Epithelial cell of prostate (primary cell): ENCODE measurements at regions not wholly inside any gene's neighbourhood (a gene's known extent, or its start where the extent isn't known, plus 50 kb on each side); places are given as distances from the start of the nearest gene placed in this dataset.

Experiments
- DNase-seq: peaks from one replicate; pipeline ENCODE4 v3.0.0-alpha.2; 2011; ENCODE audit warnings: low read depth, low spot score
- H3K27ac ChIP-seq: fragments of 450-650 bp; 2 replicates; pipeline ENCODE4 v1.5.1; 2017; ENCODE audit warnings: mild to moderate bottlenecking

DNA sequence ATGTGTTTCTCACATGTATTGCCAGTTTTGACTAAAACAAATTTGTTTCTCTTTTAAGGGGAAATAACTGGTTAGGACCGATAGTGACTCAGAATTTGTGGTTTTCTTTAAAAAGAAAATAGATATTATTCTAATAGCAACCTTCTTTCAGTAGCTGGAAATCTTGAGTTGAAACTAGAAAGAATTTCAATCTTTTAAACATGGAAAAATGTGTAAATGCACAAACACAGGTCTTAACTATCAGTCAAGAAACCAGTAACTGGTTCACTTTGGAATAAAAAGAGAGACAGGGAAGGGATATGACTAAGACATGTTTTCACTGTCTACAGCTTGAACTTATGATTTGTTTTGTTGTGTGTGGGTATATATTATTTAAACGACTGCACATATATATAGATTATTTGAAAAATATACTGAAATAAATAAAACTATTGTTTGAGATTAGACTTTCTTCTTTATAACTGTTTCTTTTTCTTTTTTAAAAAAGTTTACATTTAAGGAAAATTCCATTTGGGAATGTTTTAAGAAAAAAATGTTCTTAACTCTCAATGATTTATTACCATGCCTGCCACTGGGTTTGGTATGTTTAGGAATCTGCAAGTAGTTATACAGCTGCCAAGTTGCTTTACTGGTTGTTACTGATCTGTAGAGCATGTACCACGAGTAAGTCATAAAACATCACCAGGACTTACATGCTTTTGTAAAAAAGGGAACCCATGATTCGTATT, 753.3 kb upstream of the MARCKS start:
- H3K27ac ChIP-seq, result peak overlapping the region; percentile 29
- DNase-seq, result peak; percentile 22

DNA sequence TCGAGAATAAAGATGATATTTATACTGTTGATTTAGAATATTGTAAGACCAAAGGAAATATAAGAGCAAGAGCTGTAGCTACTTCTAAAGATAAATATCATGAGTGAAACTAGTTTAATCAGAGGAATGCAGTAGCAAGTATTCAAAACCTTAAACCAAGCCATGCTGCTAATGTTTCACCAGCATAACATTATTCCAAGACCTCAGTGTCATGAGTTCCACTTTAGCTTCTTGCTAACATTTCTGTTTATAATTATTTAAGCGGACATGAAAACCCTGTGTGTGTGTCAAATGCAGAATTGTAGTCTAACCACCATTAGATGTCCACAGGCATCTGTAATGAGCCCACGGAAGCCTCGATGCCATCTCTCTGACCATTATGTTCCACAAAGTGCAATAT, 752.6 kb upstream of the MARCKS start:
- no peak overlapping the region for H3K27ac ChIP-seq
- DNase-seq, result no peak

- H3K27ac ChIP-seq, result no peak overlapping the region
- no peak for DNase-seq
These were observed 752.2 kb upstream of the MARCKS start for GRCh38 chr6:113104951-113105350.

DNA sequence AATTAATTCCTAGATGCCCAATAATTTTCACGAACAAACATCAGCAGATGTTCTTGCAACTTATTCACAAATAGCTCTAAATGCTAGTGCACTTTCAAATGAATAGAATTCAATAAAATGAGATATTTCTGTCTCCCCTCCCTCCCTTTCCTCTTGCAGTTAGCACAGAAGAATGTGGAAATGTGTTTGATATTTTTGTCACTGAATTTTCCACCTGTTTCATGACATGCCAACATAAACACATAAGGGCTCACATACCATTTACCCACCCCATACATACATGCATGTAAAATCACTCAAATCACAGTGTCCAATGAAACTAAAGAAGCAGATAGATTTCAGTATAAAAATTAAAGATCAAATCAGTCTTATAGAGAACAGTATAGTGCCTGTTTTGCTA, 746.9 kb upstream of the MARCKS start:
- H3K27ac ChIP-seq, result no peak overlapping the region
- no peak for DNase-seq

DNA sequence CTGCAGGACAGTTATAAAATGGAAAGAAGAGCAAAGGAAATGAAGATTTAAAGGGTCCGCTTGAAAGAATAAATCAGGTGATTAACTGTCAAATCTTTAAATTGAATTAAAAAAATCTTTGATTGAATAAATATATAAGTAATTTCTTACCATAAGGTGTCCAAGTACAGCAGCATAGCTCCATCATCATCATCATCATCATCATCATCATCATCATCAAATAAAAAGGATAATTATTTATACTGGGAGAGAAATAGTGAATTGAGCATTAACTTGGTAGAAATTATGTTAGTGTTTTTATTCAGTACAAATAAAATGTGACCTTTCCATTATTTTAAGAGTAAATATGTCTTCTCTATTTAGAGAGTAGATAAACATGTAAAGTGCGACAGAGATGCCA, 745.6 kb upstream of the MARCKS start:
- DNase-seq, result no peak
- no peak overlapping the region for H3K27ac ChIP-seq

GRCh38 chr6:113112086-113112485, 745.1 kb upstream of the MARCKS start:
- DNase-seq, result no peak
- no peak overlapping the region for H3K27ac ChIP-seq

DNA sequence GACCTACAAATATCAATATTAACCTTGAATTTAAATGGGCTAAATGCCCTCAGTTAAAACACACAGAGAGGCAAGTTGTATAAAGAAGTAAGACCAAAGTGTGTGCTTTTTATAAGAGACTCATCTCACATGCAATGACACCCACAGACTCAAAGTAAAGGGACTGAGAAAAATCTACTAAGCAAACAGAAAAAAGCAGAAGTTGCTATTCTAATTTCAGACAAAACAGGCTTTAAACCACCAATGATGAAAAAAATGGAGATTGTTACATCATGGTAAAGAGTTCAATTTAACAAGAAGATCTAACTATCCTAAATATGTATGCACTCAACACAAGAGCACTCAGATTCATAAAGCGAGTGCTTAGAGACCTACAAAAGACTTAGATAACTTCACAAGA, 741.9 kb upstream of the MARCKS start:
- H3K27ac ChIP-seq, result no peak overlapping the region
- DNase-seq, result no peak

DNA sequence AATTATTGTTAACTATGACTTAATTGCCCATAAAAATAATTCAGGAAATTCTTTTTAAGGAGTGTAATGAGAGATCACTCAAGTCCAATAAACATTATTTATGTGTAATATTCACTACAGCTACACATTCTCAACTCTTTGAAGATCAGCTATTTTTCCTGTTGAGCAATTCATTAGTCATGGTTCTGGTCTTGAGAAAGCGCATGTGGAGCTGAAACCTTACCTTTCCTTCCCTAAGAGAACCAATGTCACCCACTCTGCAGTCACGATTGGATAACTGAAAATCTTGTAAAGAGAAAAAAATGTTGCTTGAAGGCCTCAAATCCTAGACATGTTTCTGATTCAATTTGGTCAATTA, 736.9 kb upstream of the MARCKS start:
- H3K27ac ChIP-seq, result peak overlapping the region; percentile 77
- DNase-seq, result peak; percentile 93

- peak; percentile 94 for DNase-seq
- H3K27ac ChIP-seq, result peak overlapping the region; percentile 77
These were observed 736.4 kb upstream of the MARCKS start for GRCh38 chr6:113120582-113121285.

GRCh38 chr6:113121571-113121970, 735.6 kb upstream of the MARCKS start:
- H3K27ac ChIP-seq, result peak overlapping the region; percentile 77

DNA sequence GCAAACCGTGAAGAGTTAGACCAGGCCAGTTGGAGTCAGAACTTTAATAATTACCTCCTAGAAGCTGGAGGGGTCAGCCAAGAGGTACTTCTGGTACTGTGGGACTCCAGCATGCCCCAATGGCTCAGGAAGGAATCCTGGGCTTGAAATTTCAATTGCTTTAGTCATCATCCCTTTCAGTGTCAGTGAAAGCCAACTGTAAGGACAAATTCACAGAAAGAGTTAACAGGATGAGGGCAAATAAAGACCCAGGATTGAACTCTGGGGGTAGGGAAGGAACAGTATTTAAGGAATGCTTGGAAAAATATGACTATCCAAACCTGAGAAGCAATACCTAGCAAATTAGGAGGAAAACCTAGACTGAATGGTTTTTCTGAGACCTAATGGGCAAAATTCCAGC, 735.1 kb upstream of the MARCKS start:
- peak overlapping the region; percentile 77 for H3K27ac ChIP-seq
- DNase-seq, result peak; percentile 66

More at GRCh38 chr6:113121571-113121970, 735.6 kb upstream of the MARCKS start:
- DNase-seq, result no peak

DNA sequence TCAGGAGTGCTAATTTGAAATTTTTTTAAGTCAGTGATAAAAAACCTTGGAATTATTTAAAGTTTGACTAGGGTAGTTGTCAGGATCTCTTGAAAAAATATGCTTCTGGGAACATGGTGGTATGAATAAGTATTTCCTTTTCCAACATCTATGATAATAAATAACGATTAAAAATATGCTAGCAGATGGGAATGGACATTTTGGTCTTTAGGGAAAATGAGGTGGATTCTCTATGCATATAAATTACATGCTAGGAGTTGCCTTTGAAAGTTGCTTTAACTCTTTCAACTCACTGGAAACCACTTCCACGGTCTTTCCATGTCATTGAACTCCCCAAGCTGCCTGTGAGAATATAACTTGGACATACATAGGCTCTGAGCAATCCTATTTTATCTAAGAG, 731.5 kb upstream of the MARCKS start:
- DNase-seq, result no peak
- no peak overlapping the region for H3K27ac ChIP-seq

GRCh38 chr6:113127786-113128419, 729.2 kb upstream of the MARCKS start:
- H3K27ac ChIP-seq, result no peak overlapping the region
- DNase-seq, result no peak

DNA sequence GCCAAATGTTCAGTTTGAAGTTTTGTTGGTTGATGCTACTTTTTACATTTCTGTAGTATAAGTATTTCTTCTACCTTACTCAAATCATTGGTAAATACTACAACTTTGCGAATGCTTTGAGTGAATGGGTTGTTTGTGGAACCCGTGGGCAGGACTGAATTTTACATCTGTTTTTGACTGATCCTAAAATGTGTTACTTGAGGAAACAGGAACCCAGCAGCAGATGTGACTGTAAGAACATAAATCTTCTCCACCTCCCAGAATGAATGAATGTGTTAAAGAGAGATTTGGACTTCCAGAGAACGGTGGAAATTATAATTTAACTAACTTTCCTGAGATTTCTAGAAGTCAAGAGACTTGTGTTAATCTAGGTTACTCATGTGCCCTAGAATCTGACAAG, 728.5 kb upstream of the MARCKS start:
- H3K27ac ChIP-seq, result no peak overlapping the region
- no peak for DNase-seq

GRCh38 chr6:113129991-113130390, 727.2 kb upstream of the MARCKS start:
- DNase-seq, result no peak
- no peak overlapping the region for H3K27ac ChIP-seq

- no peak overlapping the region for H3K27ac ChIP-seq
- DNase-seq, result no peak
These were observed 719.7 kb upstream of the MARCKS start for GRCh38 chr6:113137426-113137825.

DNA sequence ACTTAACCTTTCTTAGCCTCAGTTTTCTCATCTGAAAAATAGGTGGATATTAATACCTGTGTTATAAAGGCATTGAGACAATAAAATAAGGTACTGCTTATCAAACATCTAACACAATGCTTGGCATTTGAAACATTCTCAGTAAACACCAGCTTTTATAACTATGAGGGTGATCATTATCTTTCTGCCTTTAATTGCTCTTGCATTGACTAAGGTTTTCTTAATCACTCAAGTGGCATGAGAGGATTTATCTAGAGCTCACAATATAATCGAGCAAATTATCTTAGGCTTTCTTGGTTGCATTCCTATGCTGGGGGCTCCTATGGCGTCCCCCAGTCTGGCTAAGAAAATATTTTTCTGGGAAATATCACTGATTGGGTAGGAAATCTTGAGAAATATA, 716.4 kb upstream of the MARCKS start:
- DNase-seq, result no peak
- no peak overlapping the region for H3K27ac ChIP-seq

DNA sequence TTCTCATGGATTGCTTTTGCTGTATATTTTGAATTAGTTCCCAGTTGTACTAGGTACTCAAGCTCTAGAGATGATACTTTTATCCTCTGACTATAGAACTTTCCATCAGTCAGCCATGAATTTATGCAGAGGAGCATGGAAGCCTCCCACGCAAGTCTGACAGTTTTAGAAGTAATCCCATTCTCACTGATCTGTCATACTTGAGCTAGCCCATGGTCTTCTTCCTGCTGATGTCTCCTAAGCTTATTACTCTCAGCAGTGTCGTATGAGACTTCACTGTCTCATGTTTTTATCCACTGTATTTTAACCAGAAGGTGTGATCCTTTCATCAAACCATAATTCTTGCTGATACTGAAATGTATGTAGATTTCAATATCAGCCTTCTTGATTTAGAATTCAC, 715.2 kb upstream of the MARCKS start:
- DNase-seq, result no peak
- H3K27ac ChIP-seq, result no peak overlapping the region

GRCh38 chr6:113142671-113143174, 714.4 kb upstream of the MARCKS start:
- no peak for DNase-seq
- no peak overlapping the region for H3K27ac ChIP-seq

DNA sequence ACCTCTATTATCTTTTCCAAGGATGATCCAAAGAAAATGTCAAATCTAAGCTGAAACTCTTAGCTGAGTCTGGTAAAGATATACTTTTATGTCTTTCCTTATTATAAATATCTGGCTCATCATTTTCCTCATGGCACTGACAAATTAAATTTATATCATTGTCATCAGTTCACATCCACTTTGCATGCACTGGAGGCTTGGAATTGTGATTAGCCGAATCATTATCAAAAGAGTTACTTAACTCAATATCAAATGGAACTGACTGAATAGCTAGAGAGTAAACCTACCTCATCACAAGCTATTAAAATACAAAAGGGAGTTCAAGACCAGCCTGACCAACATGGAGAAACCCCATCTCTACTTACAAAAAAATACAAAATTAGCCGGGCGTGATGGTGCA, 713.9 kb upstream of the MARCKS start:
- no peak overlapping the region for H3K27ac ChIP-seq

GRCh38 chr6:113144117-113144516, 713.0 kb upstream of the MARCKS start:
- no peak overlapping the region for H3K27ac ChIP-seq
- no peak for DNase-seq

More for the DNA sequence above, 713.9 kb upstream of the MARCKS start:
- DNase-seq, result no peak
